ENCODE measurements at regions not wholly inside any gene's neighbourhood (a gene's known extent, or its start where the extent isn't known, plus 50 kb on each side); places are given as distances from the start of the nearest gene placed in this dataset.

GRCh38 chr4:99746443-99746842 lies 70.2 kb upstream of the DAPP1 start:
- no peak overlapping the region for H2BK12ac ChIP-seq (ENCODE audit: low read length)
- no peak overlapping the region for H2BK15ac ChIP-seq (ENCODE audit: low read length)
- H4K91ac ChIP-seq (ENCODE audit: low read depth, low read length, poor library complexity): no peak overlapping the region
- no peaks in the 10 kb centered on the region for H3K79me1 ChIP-seq (ENCODE audit: low read depth, low read length)
- H2BK5ac ChIP-seq (ENCODE audit: low read length): no peak overlapping the region
- H3K27me3 ChIP-seq (ENCODE audit: control insufficient read depth in 3 of 3, insufficient read depth in 3 of 3, low read depth in 1 of 3, low read length in 3 of 3): no peaks in the 10 kb centered on the region
- no CpG with 5 or more reads among the region's 1 CpG for WGBS, 2 donors (ENCODE audit: extremely low coverage in 2 of 2, insufficient read length in 2 of 2, insufficient replicate concordance in 1 of 2)
- H3K9me3 ChIP-seq (replicated peaks in 1 of 2; ENCODE audit: control insufficient read depth in 2 of 2, insufficient read depth in 1 of 2, low read depth in 1 of 2, low read length in 2 of 2): no peaks in the 10 kb centered on the region
- H3K27ac ChIP-seq (replicated peaks; ENCODE audit: low read length): no peak overlapping the region
- no peak overlapping the region for H3K18ac ChIP-seq (ENCODE audit: low read length)
- no peaks in the 10 kb centered on the region for H3K36me3 ChIP-seq (replicated peaks in 1 of 2; ENCODE audit: control insufficient read depth in 2 of 2, insufficient read depth in 2 of 2, low read length in 2 of 2)
- H3K4ac ChIP-seq (ENCODE audit: low read length): no peak overlapping the region
- no peak overlapping the region for H3K23ac ChIP-seq (ENCODE audit: low read depth, low read length, poor library complexity)
- H3K4me2 ChIP-seq (ENCODE audit: insufficient read depth, low read length, poor library complexity, severe bottlenecking): no peak overlapping the region
- H3K9ac ChIP-seq (ENCODE audit: low read depth, low read length, poor library complexity): no peak overlapping the region
- no peak overlapping the region for H3K14ac ChIP-seq (ENCODE audit: low read length)
- no peak overlapping the region for H2AK5ac ChIP-seq (ENCODE audit: low read depth, low read length)
- no peak overlapping the region for H2BK120ac ChIP-seq (ENCODE audit: low read depth, low read length)
- H2AFZ ChIP-seq (ENCODE audit: low read length): no peak overlapping the region
- H4K8ac ChIP-seq (ENCODE audit: low read depth, low read length): no peak overlapping the region
- H3K4me3 ChIP-seq (ENCODE audit: low read length in 2 of 2): no peak overlapping the region
- H3K4me1 ChIP-seq (ENCODE audit: control insufficient read depth in 2 of 2, insufficient read depth in 1 of 2, low read depth in 1 of 2, low read length in 2 of 2): no peaks in the 10 kb centered on the region
- no peak for DNase-seq (ENCODE audit: low spot score)

- no peak overlapping the region for H3K27ac ChIP-seq (replicated peaks; ENCODE audit: low read length)
- H3K4me1 ChIP-seq (ENCODE audit: control insufficient read depth in 2 of 2, insufficient read depth in 1 of 2, low read depth in 1 of 2, low read length in 2 of 2): peaks cover 0 to 3% of the 10 kb centered on the region in 2 donors
- no peak overlapping the region for H3K4ac ChIP-seq (ENCODE audit: low read length)
- no peak overlapping the region for H3K14ac ChIP-seq (ENCODE audit: low read length)
- no peaks in the 10 kb centered on the region for H3K27me3 ChIP-seq (ENCODE audit: control insufficient read depth in 3 of 3, insufficient read depth in 3 of 3, low read depth in 1 of 3, low read length in 3 of 3)
- no peak overlapping the region for H4K8ac ChIP-seq (ENCODE audit: low read depth, low read length)
- no peak overlapping the region for H2BK120ac ChIP-seq (ENCODE audit: low read depth, low read length)
- no peaks in the 10 kb centered on the region for H3K79me1 ChIP-seq (ENCODE audit: low read depth, low read length)
- no peak overlapping the region for H4K91ac ChIP-seq (ENCODE audit: low read depth, low read length, poor library complexity)
- WGBS, 2 donors (ENCODE audit: extremely low coverage in 2 of 2, insufficient read length in 2 of 2, insufficient replicate concordance in 1 of 2): no CpG with 5 or more reads among the region's 1 CpG
- H2BK15ac ChIP-seq (ENCODE audit: low read length): no peak overlapping the region
- peaks cover 0 to 7% of the 10 kb centered on the region in 2 donors for H3K9me3 ChIP-seq (replicated peaks in 1 of 2; ENCODE audit: control insufficient read depth in 2 of 2, insufficient read depth in 1 of 2, low read depth in 1 of 2, low read length in 2 of 2)
- no peak overlapping the region for H2BK5ac ChIP-seq (ENCODE audit: low read length)
- H2BK12ac ChIP-seq (ENCODE audit: low read length): no peak overlapping the region
- no peak overlapping the region for H3K23ac ChIP-seq (ENCODE audit: low read depth, low read length, poor library complexity)
- no peak for DNase-seq (ENCODE audit: low spot score)
- H3K4me3 ChIP-seq (ENCODE audit: low read length in 2 of 2): no peak overlapping the region
- H3K4me2 ChIP-seq (ENCODE audit: insufficient read depth, low read length, poor library complexity, severe bottlenecking): no peak overlapping the region
- H3K18ac ChIP-seq (ENCODE audit: low read length): no peak overlapping the region
- H2AFZ ChIP-seq (ENCODE audit: low read length): no peak overlapping the region
- no peak overlapping the region for H3K9ac ChIP-seq (ENCODE audit: low read depth, low read length, poor library complexity)
- no peak overlapping the region for H2AK5ac ChIP-seq (ENCODE audit: low read depth, low read length)
- H3K36me3 ChIP-seq (replicated peaks in 1 of 2; ENCODE audit: control insufficient read depth in 2 of 2, insufficient read depth in 2 of 2, low read length in 2 of 2): no peaks in the 10 kb centered on the region
Measured at GRCh38 chr4:99736846-99737245, 79.2 kb upstream of the C4orf54 start.

GRCh38 chr4:99735822-99736221 lies 78.2 kb upstream of the C4orf54 start:
- Histone ChIP-seq H3K14ac (ENCODE audit: low read length) (no peak overlapping the region), H3K27ac (replicated peaks; ENCODE audit: low read length) (no peak overlapping the region), H2BK12ac (ENCODE audit: low read length) (no peak overlapping the region), H2AFZ (ENCODE audit: low read length) (no peak overlapping the region), H3K4me2 (ENCODE audit: insufficient read depth, low read length, poor library complexity, severe bottlenecking) (no peak overlapping the region), H4K91ac (ENCODE audit: low read depth, low read length, poor library complexity) (no peak overlapping the region), H3K4me3 (ENCODE audit: low read length in 2 of 2) (no peak overlapping the region), H3K4ac (ENCODE audit: low read length) (no peak overlapping the region), H3K23ac (ENCODE audit: low read depth, low read length, poor library complexity) (no peak overlapping the region), H4K8ac (ENCODE audit: low read depth, low read length) (no peak overlapping the region), H3K27me3 (ENCODE audit: control insufficient read depth in 3 of 3, insufficient read depth in 3 of 3, low read depth in 1 of 3, low read length in 3 of 3) (no peaks in the 10 kb centered on the region), H3K4me1 (ENCODE audit: control insufficient read depth in 2 of 2, insufficient read depth in 1 of 2, low read depth in 1 of 2, low read length in 2 of 2) (peaks cover 0 to 3% of the 10 kb centered on the region in 2 donors), H2BK15ac (ENCODE audit: low read length) (no peak overlapping the region), H2BK5ac (ENCODE audit: low read length) (no peak overlapping the region), H3K18ac (ENCODE audit: low read length) (no peak overlapping the region), H3K9ac (ENCODE audit: low read depth, low read length, poor library complexity) (no peak overlapping the region), H2BK120ac (ENCODE audit: low read depth, low read length) (no peak overlapping the region), H2AK5ac (ENCODE audit: low read depth, low read length) (no peak overlapping the region), H3K9me3 (replicated peaks in 1 of 2; ENCODE audit: control insufficient read depth in 2 of 2, insufficient read depth in 1 of 2, low read depth in 1 of 2, low read length in 2 of 2) (peaks cover 0 to 7% of the 10 kb centered on the region in 2 donors), H3K79me1 (ENCODE audit: low read depth, low read length) (no peaks in the 10 kb centered on the region), H3K36me3 (replicated peaks in 1 of 2; ENCODE audit: control insufficient read depth in 2 of 2, insufficient read depth in 2 of 2, low read length in 2 of 2) (no peaks in the 10 kb centered on the region)
- DNase-seq (ENCODE audit: low spot score): no peak

- H3K9ac ChIP-seq (ENCODE audit: low read depth, low read length, poor library complexity): no peak overlapping the region
Measured at GRCh38 chr4:99734583-99735322, 77.1 kb upstream of the C4orf54 start.

More at GRCh38 chr4:99734583-99735322, 77.1 kb upstream of the C4orf54 start:
- H2AK5ac ChIP-seq (ENCODE audit: low read depth, low read length): no peak overlapping the region
- no peaks in the 10 kb centered on the region for H3K36me3 ChIP-seq (replicated peaks in 1 of 2; ENCODE audit: control insufficient read depth in 2 of 2, insufficient read depth in 2 of 2, low read length in 2 of 2)
- H2AFZ ChIP-seq (ENCODE audit: low read length): no peak overlapping the region
- no peak overlapping the region for H2BK120ac ChIP-seq (ENCODE audit: low read depth, low read length)
- H3K9me3 ChIP-seq (replicated peaks in 1 of 2; ENCODE audit: control insufficient read depth in 2 of 2, insufficient read depth in 1 of 2, low read depth in 1 of 2, low read length in 2 of 2): peaks cover 0 to 7% of the 10 kb centered on the region in 2 donors
- DNase-seq (ENCODE audit: low spot score): no peak
- no peak overlapping the region for H3K27ac ChIP-seq (replicated peaks; ENCODE audit: low read length)
- no CpG with 5 or more reads among the region's 2 CpGs for WGBS, 2 donors (ENCODE audit: extremely low coverage in 2 of 2, insufficient read length in 2 of 2, insufficient replicate concordance in 1 of 2)
- H3K18ac ChIP-seq (ENCODE audit: low read length): no peak overlapping the region
- H3K14ac ChIP-seq (ENCODE audit: low read length): no peak overlapping the region
- no peaks in the 10 kb centered on the region for H3K79me1 ChIP-seq (ENCODE audit: low read depth, low read length)
- H2BK15ac ChIP-seq (ENCODE audit: low read length): no peak overlapping the region
- peaks cover 0 to 3% of the 10 kb centered on the region in 2 donors for H3K4me1 ChIP-seq (ENCODE audit: control insufficient read depth in 2 of 2, insufficient read depth in 1 of 2, low read depth in 1 of 2, low read length in 2 of 2)
- H3K4me3 ChIP-seq (ENCODE audit: low read length in 2 of 2): no peak overlapping the region
- no peak overlapping the region for H3K4ac ChIP-seq (ENCODE audit: low read length)
- H3K4me2 ChIP-seq (ENCODE audit: insufficient read depth, low read length, poor library complexity, severe bottlenecking): no peak overlapping the region
- H2BK5ac ChIP-seq (ENCODE audit: low read length): no peak overlapping the region
- H4K8ac ChIP-seq (ENCODE audit: low read depth, low read length): no peak overlapping the region
- H3K27me3 ChIP-seq (ENCODE audit: control insufficient read depth in 3 of 3, insufficient read depth in 3 of 3, low read depth in 1 of 3, low read length in 3 of 3): no peaks in the 10 kb centered on the region
- H2BK12ac ChIP-seq (ENCODE audit: low read length): no peak overlapping the region
- H3K23ac ChIP-seq (ENCODE audit: low read depth, low read length, poor library complexity): no peak overlapping the region
- H4K91ac ChIP-seq (ENCODE audit: low read depth, low read length, poor library complexity): no peak overlapping the region
